ENCODE measurements at regions not wholly inside any gene's neighbourhood (a gene's known extent, or its start where the extent isn't known, plus 50 kb on each side); places are given as distances from the start of the nearest gene placed in this dataset.

- TF ChIP-seq CTCF (conservative IDR thresholded peaks at IDR 0.05) (no peak), ZFX (IDR thresholded peaks at IDR 0.05) (no peak)
Measured at GRCh38 chr4:58090539-58090938, 980.4 kb upstream of the IGFBP7 start.
